Thyroid gland (tissue), 4 donors: ENCODE measurements at regions not wholly inside any gene's neighbourhood (a gene's known extent, or its start where the extent isn't known, plus 50 kb on each side); places are given as distances from the start of the nearest gene placed in this dataset.

Experiments used
- DNase-seq, 2 donors: peaks; one replicate each; pipeline ENCODE4 v3.0.0-alpha.2; 2019
- H3K27ac ChIP-seq, 3 donors: fragments of 200-600 bp; sonication (generic); 1 replicate in 2 of 3; 2 replicates in 1 of 3; pipeline ENCODE4 v1.5.1; 2016 to 2019; ENCODE audit warnings: mild to moderate bottlenecking in 1 of 3, moderate library complexity in 1 of 3
- H3K27me3 ChIP-seq: fragments of 200-600 bp; sonication (generic); one replicate; pipeline ENCODE4 v1.5.1; 2019
- H3K36me3 ChIP-seq, 2 donors: fragments of 200-600 bp; sonication (generic); one replicate each; pipeline ENCODE4 v1.5.1; 2016 to 2019
- H3K4me1 ChIP-seq, 2 donors: fragments of 200-600 bp; sonication (generic); one replicate each; pipeline ENCODE4 v1.5.1; 2017 to 2019
- H3K4me3 ChIP-seq, 3 donors: fragments of 200-600 bp; sonication (generic); replicated peaks in 1 of 3; 1 replicate in 2 of 3; 2 replicates in 1 of 3; pipeline ENCODE4 v1.5.1; 2016; ENCODE audit warnings: mild to moderate bottlenecking in 1 of 3
- H3K9me3 ChIP-seq: fragments of 200-600 bp; sonication (generic); one replicate; pipeline ENCODE4 v1.5.1; 2017
- CTCF ChIP-seq, 6 experiments: fragments of 200-600 bp in 3 of 6; fragments of 450-650 bp in 3 of 6; sonication (generic) in 3 of 6; IDR thresholded peaks; one replicate each; pipeline ENCODE4 v1.5.1; 2016 to 2019; ENCODE audit warnings: antibody characterized with exemption in 6 of 6, mild to moderate bottlenecking in 2 of 6, inconsistent platforms in 1 of 6, moderate library complexity in 1 of 6
- POLR2A ChIP-seq, 2 donors: fragments of 450-650 bp; IDR thresholded peaks; one replicate each; pipeline ENCODE4 v1.6.1; 2017; ENCODE audit warnings: antibody characterized with exemption in 2 of 2, mild to moderate bottlenecking in 2 of 2, moderate library complexity in 1 of 2
- WGBS, 2 donors: methylation state at CpG; one replicate each; pipeline ENCODE4 v1.1.5; 2017; 5-methylcytosine and 5-hydroxymethylcytosine counted together
- intact Hi-C: fragments of 100-400 bp; cut with DNase I; formaldehyde crosslinking; loops from one replicate; pipeline ENCODE4 v1.15.1; 2023

- H3K27ac ChIP-seq, result no peak overlapping the region
- H3K4me1 ChIP-seq, result no peaks in the 10 kb centered on the region
- 63 to 78% methylated on average over 1 of the region's 1 CpG for WGBS, 2 donors
- TF ChIP-seq POLR2A (IDR thresholded peaks at IDR 0.05) (no peak), CTCF (IDR thresholded peaks at IDR 0.05) (no peak)
- intact Hi-C loops, result no loop called here
- H3K4me3 ChIP-seq, result no peak overlapping the region
- no peaks in the 10 kb centered on the region for H3K27me3 ChIP-seq
- H3K36me3 ChIP-seq, result no peaks in the 10 kb centered on the region
- DNase-seq, result no peak
- H3K9me3 ChIP-seq, result no peaks in the 10 kb centered on the region
Observed at GRCh38 chr11:133582326-133582725, 50.0 kb upstream of the OPCML start.
